ENCODE measurements at regions not wholly inside any gene's neighbourhood (a gene's known extent, or its start where the extent isn't known, plus 50 kb on each side); places are given as distances from the start of the nearest gene placed in this dataset.
A peak's percentile ranks its signal among the peaks of the same experiment; 100 is the strongest.

DNA sequence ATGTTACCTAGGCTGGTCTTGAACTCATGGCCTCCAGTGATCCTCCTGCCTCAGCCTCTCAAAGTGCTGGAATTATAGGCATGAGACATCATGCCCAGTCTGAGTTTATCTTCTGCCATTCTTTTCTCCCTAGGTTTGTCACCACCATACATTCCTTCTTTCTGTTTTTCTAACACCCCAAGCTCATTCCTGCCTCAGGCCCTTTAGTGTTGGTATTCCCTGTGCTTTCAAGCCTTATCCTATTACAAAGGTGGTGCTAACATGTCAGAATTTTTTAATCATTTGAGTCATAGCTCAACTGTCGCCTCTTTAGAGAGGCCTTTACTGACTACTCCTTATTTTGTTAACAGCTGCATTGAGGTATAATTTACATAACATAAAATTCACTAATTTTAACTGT lies 221.1 kb upstream of the PRSS16 start:
- H3K27me3 ChIP-seq (replicated peaks in 1 of 2; ENCODE audit: control insufficient read depth in 2 of 2, insufficient read depth in 2 of 2, low read length in 1 of 2), result no peaks in the 10 kb centered on the region
- 56% methylated on average over 1 of the region's 1 CpG for WGBS (ENCODE audit: insufficient coverage, insufficient replicate concordance, low lambda C conversion rate, missing lambda C conversion rate)
- RAD21 ChIA-PET (ENCODE audit: unreplicated experiment), result no interaction called here
- TF ChIP-seq CEBPB (IDR thresholded peaks at IDR 0.05; ENCODE audit: borderline replicate concordance in 1 of 2, low read depth in 2 of 2, low read length in 2 of 2) (no peak), POLR2A (IDR thresholded peaks at IDR 0.05; ENCODE audit: low read depth, low read length) (no peak), SREBF2 (IDR thresholded peaks at IDR 0.05; ENCODE audit: low read length) (no peak), MYC (IDR thresholded peaks at IDR 0.05; ENCODE audit: insufficient read depth, insufficient read length, insufficient replicate concordance, low read length, severe bottlenecking) (no peak), SMC3 (IDR thresholded peaks at IDR 0.05; ENCODE audit: borderline replicate concordance, low read length) (no peak), HDAC2 (IDR thresholded peaks at IDR 0.05) (no peak), WRNIP1 (IDR thresholded peaks at IDR 0.05; ENCODE audit: borderline replicate concordance, low read depth, low read length) (no peak)
- no peak for FAIRE-seq
- no peak overlapping the region for H2AFZ ChIP-seq (ENCODE audit: control insufficient read depth, low read depth, low read length)
- CTCF ChIA-PET, result no interaction called here
- POLR2A ChIA-PET, result no interaction called here
- H3K9ac ChIP-seq (ENCODE audit: control insufficient read depth, insufficient read depth, low read length), result no peak overlapping the region
- H3K4me1 ChIP-seq (ENCODE audit: control insufficient read depth, insufficient read depth, low read length), result no peaks in the 10 kb centered on the region
- H3K4me2 ChIP-seq (ENCODE audit: control insufficient read depth, insufficient read depth), result no peak overlapping the region
- DNase-seq (ENCODE audit: low read depth, low spot score), result no peak
- SMC1A ChIA-PET (ENCODE audit: uncharacterized antibody, unreplicated experiment), result interaction anchor here (0.9 kb wide), 1 partner anchor 14 kb away, joined by 3 read pairs; no protein-coding TSS in a partner anchor
- BruUV-seq (replicated peaks), result no TSS peak
- intact Hi-C loops (cut with micrococcal nuclease; ENCODE audit: unreplicated experiment), result no loop called here
- H3K27ac ChIP-seq (ENCODE audit: control insufficient read depth, insufficient read depth), result no peak overlapping the region
- no peaks in the 10 kb centered on the region for H4K20me1 ChIP-seq (ENCODE audit: control insufficient read depth, insufficient read depth)
- no peaks in the 10 kb centered on the region for H3K9me3 ChIP-seq (replicated peaks; ENCODE audit: control insufficient read depth, insufficient read depth, low read length)
- no peaks in the 10 kb centered on the region for H3K79me2 ChIP-seq (ENCODE audit: control insufficient read depth, insufficient read depth, low read length)
- H3K4me3 ChIP-seq, result no peak overlapping the region
- H3K36me3 ChIP-seq (ENCODE audit: control insufficient read depth in 2 of 2, insufficient read depth in 2 of 2, low read length in 1 of 2), result no peaks in the 10 kb centered on the region
- in situ Hi-C loops (cut with MboI), result no loop called here
- ATAC-seq, result no peak

DNA sequence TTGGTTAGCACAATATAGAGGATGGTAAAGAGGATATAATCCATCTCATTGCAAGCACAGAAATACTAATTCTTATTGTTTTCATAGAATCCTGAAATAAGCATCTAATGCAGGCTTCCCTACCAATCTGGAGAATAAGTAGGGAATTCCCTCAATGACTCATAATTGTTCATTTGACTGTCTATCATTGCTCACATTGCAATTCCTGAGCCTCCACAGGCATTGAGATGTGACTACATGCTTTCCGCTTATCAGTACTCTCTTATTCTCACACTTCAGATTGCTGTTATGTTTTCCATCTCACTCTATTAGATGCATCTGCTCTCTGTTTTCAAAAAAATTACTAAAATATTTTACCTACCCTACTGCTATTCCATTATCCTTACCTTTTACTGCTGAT lies 216.2 kb upstream of the PRSS16 start:
- Histone ChIP-seq H3K4me1 (ENCODE audit: control insufficient read depth, insufficient read depth, low read length) (no peaks in the 10 kb centered on the region), H4K20me1 (ENCODE audit: control insufficient read depth, insufficient read depth) (no peaks in the 10 kb centered on the region), H3K27ac (ENCODE audit: control insufficient read depth, insufficient read depth) (no peak overlapping the region), H3K9ac (ENCODE audit: control insufficient read depth, insufficient read depth, low read length) (no peak overlapping the region), H3K79me2 (ENCODE audit: control insufficient read depth, insufficient read depth, low read length) (no peaks in the 10 kb centered on the region), H3K27me3 (replicated peaks in 1 of 2; ENCODE audit: control insufficient read depth in 2 of 2, insufficient read depth in 2 of 2, low read length in 1 of 2) (no peaks in the 10 kb centered on the region), H3K36me3 (ENCODE audit: control insufficient read depth in 2 of 2, insufficient read depth in 2 of 2, low read length in 1 of 2) (no peaks in the 10 kb centered on the region), H3K4me2 (ENCODE audit: control insufficient read depth, insufficient read depth) (no peak overlapping the region), H3K9me3 (replicated peaks; ENCODE audit: control insufficient read depth, insufficient read depth, low read length) (no peaks in the 10 kb centered on the region; the same call in 2 of the 3 replicates), H2AFZ (ENCODE audit: control insufficient read depth, low read depth, low read length) (no peak overlapping the region), H3K4me3 (no peak overlapping the region)
- WGBS (ENCODE audit: insufficient coverage, insufficient replicate concordance, low lambda C conversion rate, missing lambda C conversion rate), result 100% methylated on average over 1 of the region's 1 CpG
- ChIA-PET RAD21 (ENCODE audit: unreplicated experiment) (no interaction called here), SMC1A (ENCODE audit: uncharacterized antibody, unreplicated experiment) (no interaction called here), CTCF (no interaction called here), POLR2A (no interaction called here)
- in situ Hi-C loops (cut with MboI) (no loop called here), intact Hi-C loops (cut with micrococcal nuclease; ENCODE audit: unreplicated experiment) (no loop called here)
- no TSS peak for BruUV-seq (replicated peaks)
- no peak for DNase-seq (ENCODE audit: low read depth, low spot score)
- no peak for ATAC-seq
- TF ChIP-seq TCF12 (IDR thresholded peaks at IDR 0.05; ENCODE audit: low read depth, low read length) (no peak), JUNB (IDR thresholded peaks at IDR 0.05) (no peak), BHLHE40 (IDR thresholded peaks at IDR 0.05; ENCODE audit: borderline replicate concordance in 1 of 2, low read depth in 2 of 2, low read length in 1 of 2) (no peak), PAX5 (IDR thresholded peaks at IDR 0.05; ENCODE audit: borderline replicate concordance, low read depth, low read length) (no peak)
- TF ChIP-seq, protein P1, sequence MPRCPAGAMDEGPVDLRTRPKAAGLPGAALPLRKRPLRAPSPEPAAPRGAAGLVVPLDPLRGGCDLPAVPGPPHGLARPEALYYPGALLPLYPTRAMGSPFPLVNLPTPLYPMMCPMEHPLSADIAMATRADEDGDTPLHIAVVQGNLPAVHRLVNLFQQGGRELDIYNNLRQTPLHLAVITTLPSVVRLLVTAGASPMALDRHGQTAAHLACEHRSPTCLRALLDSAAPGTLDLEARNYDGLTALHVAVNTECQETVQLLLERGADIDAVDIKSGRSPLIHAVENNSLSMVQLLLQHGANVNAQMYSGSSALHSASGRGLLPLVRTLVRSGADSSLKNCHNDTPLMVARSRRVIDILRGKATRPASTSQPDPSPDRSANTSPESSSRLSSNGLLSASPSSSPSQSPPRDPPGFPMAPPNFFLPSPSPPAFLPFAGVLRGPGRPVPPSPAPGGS (IDR thresholded peaks at IDR 0.05; ENCODE audit: borderline replicate concordance, insufficient read depth, low read depth, low read length, poor library complexity, severe bottlenecking), result peak; percentile 75
- no peak for FAIRE-seq
